WTC11 (cell line): ENCODE measurements at regions not wholly inside any gene's neighbourhood (a gene's known extent, or its start where the extent isn't known, plus 50 kb on each side); places are given as distances from the start of the nearest gene placed in this dataset.

Experiments used
- ATAC-seq: fragments of 200-7000 bp; cut with Tn5 transposase; 2 replicates; pipeline ENCODE4 v1.10.0; 2021; ENCODE audit warnings: mild to moderate bottlenecking, moderate library complexity
- CTCF ChIA-PET: fragments of 300-600 bp; sonication (Branson Sonifier 250); formaldehyde crosslinking; loops from one replicate; lab custom pipeline; 2021; ENCODE audit warnings: antibody characterized with exemption; lab: Charles Lee
- POLR2A ChIA-PET: fragments of 350-600 bp; sonication (Branson Sonifier 250); formaldehyde crosslinking; loops from one replicate; lab custom pipeline; 2021; ENCODE audit warnings: antibody characterized with exemption; lab: Charles Lee
- DNase-seq: peaks from one replicate; pipeline ENCODE4 v3.0.0; 2021; ENCODE audit warnings: low spot score
- H3K27ac Mint-ChIP-seq: 2 replicates; pipeline ENCODE4 v1.8.0; 2021; ENCODE audit warnings: mixed read lengths
- H3K27me3 Mint-ChIP-seq: 2 replicates; pipeline ENCODE4 v1.8.0; 2021; ENCODE audit warnings: low read depth, mild to moderate bottlenecking, moderate library complexity, mixed read lengths
- H3K36me3 Mint-ChIP-seq: 2 replicates; pipeline ENCODE4 v1.8.0; 2021; ENCODE audit warnings: mixed read lengths
- H3K4me1 Mint-ChIP-seq: 2 replicates; pipeline ENCODE4 v1.8.0; 2022; ENCODE audit warnings: mixed read lengths
- H3K4me3 Mint-ChIP-seq: 2 replicates; pipeline ENCODE4 v1.8.0; 2021; ENCODE audit warnings: mild to moderate bottlenecking, moderate library complexity, mixed read lengths
- H3K9me3 Mint-ChIP-seq: 2 replicates; pipeline ENCODE4 v1.8.0; 2021; ENCODE audit warnings: mixed read lengths
- CDX4 ChIP-seq: fragments of 250-450 bp; sonication (Bioruptor Pico); IDR thresholded peaks from 2 replicates; pipeline ENCODE4 v1.9.0; 2021; ENCODE audit warnings: moderate library complexity, mild to moderate bottlenecking, inconsistent platforms, borderline replicate concordance
- E2F4 ChIP-seq: sonication (generic); formaldehyde crosslinking; IDR thresholded peaks from 2 replicates; pipeline ENCODE4 v1.8.1; 2022; ENCODE audit warnings: low read depth, mild to moderate bottlenecking, moderate library complexity, missing genetic modification reagents, borderline replicate concordance
- FOXP1 ChIP-seq: sonication (generic); formaldehyde crosslinking; IDR thresholded peaks from 2 replicates; pipeline ENCODE4 v1.8.0; 2022; ENCODE audit warnings: missing genetic modification reagents, mild to moderate bottlenecking, moderate library complexity, borderline replicate concordance
- GTF2I ChIP-seq: fragments of 250-450 bp; sonication (Bioruptor Pico); conservative IDR thresholded peaks from 2 replicates; pipeline ENCODE4 v1.4.0; 2021; ENCODE audit warnings: mild to moderate bottlenecking
- HMGA2 ChIP-seq: fragments of 250-450 bp; sonication (Bioruptor Pico); IDR thresholded peaks from 2 replicates; pipeline ENCODE4 v1.4.0; 2021; ENCODE audit warnings: mild to moderate bottlenecking, moderate library complexity
- HMGXB4 ChIP-seq: sonication (generic); formaldehyde crosslinking; IDR thresholded peaks from 2 replicates; pipeline ENCODE4 v1.8.1; 2023; ENCODE audit warnings: mild to moderate bottlenecking, moderate library complexity, missing genetic modification reagents
- NR1H2 ChIP-seq: sonication (generic); formaldehyde crosslinking; IDR thresholded peaks from 2 replicates; pipeline ENCODE4 v1.9.0; 2021; ENCODE audit warnings: mild to moderate bottlenecking, moderate library complexity, missing genetic modification reagents
- NR2C2 ChIP-seq: sonication (generic); formaldehyde crosslinking; IDR thresholded peaks from 2 replicates; pipeline ENCODE4 v1.8.0; 2022; ENCODE audit warnings: mild to moderate bottlenecking, missing genetic modification reagents
- OVOL2 ChIP-seq: fragments of 250-450 bp; sonication (Bioruptor Pico); IDR thresholded peaks from 2 replicates; pipeline ENCODE4 v1.9.0; 2021; ENCODE audit warnings: mild to moderate bottlenecking, borderline replicate concordance
- SP1 ChIP-seq: sonication (generic); formaldehyde crosslinking; conservative IDR thresholded peaks from 2 replicates; pipeline ENCODE4 v1.8.1; 2022; ENCODE audit warnings: missing genetic modification reagents
- USF1 ChIP-seq: sonication (generic); formaldehyde crosslinking; IDR thresholded peaks from 2 replicates; pipeline ENCODE4 v1.8.0; 2022; ENCODE audit warnings: mild to moderate bottlenecking, missing genetic modification reagents
- ZBTB21 ChIP-seq: sonication (generic); formaldehyde crosslinking; IDR thresholded peaks from 2 replicates; pipeline ENCODE4 v1.8.1; 2023; ENCODE audit warnings: mild to moderate bottlenecking, missing genetic modification reagents, borderline replicate concordance
- ZBTB43 ChIP-seq: sonication (generic); formaldehyde crosslinking; IDR thresholded peaks from 2 replicates; pipeline ENCODE4 v1.8.1; 2023; ENCODE audit warnings: mild to moderate bottlenecking, missing genetic modification reagents
- TF ChIP-seq, protein P1 (sequence below): sonication (generic); formaldehyde crosslinking; IDR thresholded peaks from 2 replicates; pipeline ENCODE4 v1.8.1; 2022; ENCODE audit warnings: low read depth, missing genetic modification reagents, borderline replicate concordance
- TF ChIP-seq, protein P2 (sequence below): sonication (generic); formaldehyde crosslinking; conservative IDR thresholded peaks from 2 replicates; pipeline ENCODE4 v1.8.1; 2023; ENCODE audit warnings: mild to moderate bottlenecking, low read depth, missing genetic modification reagents, moderate library complexity

- POLR2A ChIA-PET, result no interaction called here
- no peaks in the 10 kb centered on the region for H3K4me1 Mint-ChIP-seq
- no peak for TF ChIP-seq CDX4 (CRISPR knock-in tag)
- no peak for TF ChIP-seq USF1 (CRISPR knock-in tag)
- TF ChIP-seq, protein P1, sequence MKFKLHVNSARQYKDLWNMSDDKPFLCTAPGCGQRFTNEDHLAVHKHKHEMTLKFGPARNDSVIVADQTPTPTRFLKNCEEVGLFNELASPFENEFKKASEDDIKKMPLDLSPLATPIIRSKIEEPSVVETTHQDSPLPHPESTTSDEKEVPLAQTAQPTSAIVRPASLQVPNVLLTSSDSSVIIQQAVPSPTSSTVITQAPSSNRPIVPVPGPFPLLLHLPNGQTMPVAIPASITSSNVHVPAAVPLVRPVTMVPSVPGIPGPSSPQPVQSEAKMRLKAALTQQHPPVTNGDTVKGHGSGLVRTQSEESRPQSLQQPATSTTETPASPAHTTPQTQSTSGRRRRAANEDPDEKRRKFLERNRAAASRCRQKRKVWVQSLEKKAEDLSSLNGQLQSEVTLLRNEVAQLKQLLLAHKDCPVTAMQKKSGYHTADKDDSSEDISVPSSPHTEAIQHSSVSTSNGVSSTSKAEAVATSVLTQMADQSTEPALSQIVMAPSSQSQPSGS (CRISPR knock-in tag), result no peak
- TF ChIP-seq HMGA2 (CRISPR knock-in tag), result no peak
- TF ChIP-seq E2F4 (CRISPR knock-in tag), result no peak
- TF ChIP-seq NR2C2 (CRISPR knock-in tag), result no peak
- no peak for TF ChIP-seq ZBTB21
- no peak for TF ChIP-seq HMGXB4
- no peak for TF ChIP-seq GTF2I (CRISPR knock-in tag)
- no peak for TF ChIP-seq OVOL2 (CRISPR knock-in tag)
- no peak for TF ChIP-seq NR1H2 (CRISPR knock-in tag)
- no peak for TF ChIP-seq FOXP1
- TF ChIP-seq, protein P2, sequence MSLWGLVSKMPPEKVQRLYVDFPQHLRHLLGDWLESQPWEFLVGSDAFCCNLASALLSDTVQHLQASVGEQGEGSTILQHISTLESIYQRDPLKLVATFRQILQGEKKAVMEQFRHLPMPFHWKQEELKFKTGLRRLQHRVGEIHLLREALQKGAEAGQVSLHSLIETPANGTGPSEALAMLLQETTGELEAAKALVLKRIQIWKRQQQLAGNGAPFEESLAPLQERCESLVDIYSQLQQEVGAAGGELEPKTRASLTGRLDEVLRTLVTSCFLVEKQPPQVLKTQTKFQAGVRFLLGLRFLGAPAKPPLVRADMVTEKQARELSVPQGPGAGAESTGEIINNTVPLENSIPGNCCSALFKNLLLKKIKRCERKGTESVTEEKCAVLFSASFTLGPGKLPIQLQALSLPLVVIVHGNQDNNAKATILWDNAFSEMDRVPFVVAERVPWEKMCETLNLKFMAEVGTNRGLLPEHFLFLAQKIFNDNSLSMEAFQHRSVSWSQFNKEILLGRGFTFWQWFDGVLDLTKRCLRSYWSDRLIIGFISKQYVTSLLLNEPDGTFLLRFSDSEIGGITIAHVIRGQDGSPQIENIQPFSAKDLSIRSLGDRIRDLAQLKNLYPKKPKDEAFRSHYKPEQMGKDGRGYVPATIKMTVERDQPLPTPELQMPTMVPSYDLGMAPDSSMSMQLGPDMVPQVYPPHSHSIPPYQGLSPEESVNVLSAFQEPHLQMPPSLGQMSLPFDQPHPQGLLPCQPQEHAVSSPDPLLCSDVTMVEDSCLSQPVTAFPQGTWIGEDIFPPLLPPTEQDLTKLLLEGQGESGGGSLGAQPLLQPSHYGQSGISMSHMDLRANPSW (CRISPR knock-in tag), result no peak
- no peak for TF ChIP-seq ZBTB43 (CRISPR knock-in tag)
- TF ChIP-seq SP1 (CRISPR knock-in tag), result no peak
- CTCF ChIA-PET, result no interaction called here
- H3K27ac Mint-ChIP-seq, result no peak overlapping the region
- no peak for DNase-seq
- no peak overlapping the region for H3K4me3 Mint-ChIP-seq
- peaks cover 76% of the 10 kb centered on the region for H3K9me3 Mint-ChIP-seq
- peaks cover 66% of the 10 kb centered on the region for H3K36me3 Mint-ChIP-seq
- ATAC-seq, result no peak
- H3K27me3 Mint-ChIP-seq, result peaks cover 8% of the 10 kb centered on the region
Observed at GRCh38 chr16:6976716-6977115, 355.9 kb upstream of the RBFOX1 start.
